HCT116 (cell line): ENCODE measurements at regions not wholly inside any gene's neighbourhood (a gene's known extent, or its start where the extent isn't known, plus 50 kb on each side); places are given as distances from the start of the nearest gene placed in this dataset.

Experiments
- ATAC-seq: fragments of 200-7000 bp; cut with Tn5 transposase; 2 replicates; pipeline ENCODE4 v1.9.1; 2020; ENCODE audit warnings: mild to moderate bottlenecking, moderate library complexity
- BruUV-seq: library from RNA; stranded (reverse); fragments of 400-500 nt; replicated peaks from 2 replicates; lab custom pipeline; 2021; lab: Mats Ljungman, UMichigan
- CTCF ChIA-PET: fragments of 300-600 bp; sonication (Branson Sonifier 250); formaldehyde crosslinking; loops from one replicate; lab custom pipeline; 2021; ENCODE audit warnings: antibody characterized with exemption; lab: Charles Lee
- POLR2A ChIA-PET: fragments of 300-600, 350-600 bp; sonication (Branson Sonifier 250); formaldehyde crosslinking; loops from one replicate; lab custom pipeline; 2021; ENCODE audit warnings: antibody characterized with exemption; lab: Charles Lee
- RAD21 ChIA-PET, 2 experiments: fragments of 300-600 bp; sonication (Branson Sonifier 250); formaldehyde crosslinking; loops; one replicate each; lab custom pipeline; 2023; ENCODE audit warnings: low total read pairs in 2 of 2; ENCODE audit not compliant: uncharacterized antibody in 2 of 2, unreplicated experiment in 2 of 2, low non-redundant PET in 1 of 2; lab: Charles Lee
- DNase-seq: peaks from one replicate; pipeline ENCODE4 v3.0.0-alpha.2; 2010; ENCODE audit warnings: low read depth, low spot score
- H2AFZ ChIP-seq: fragments of 200-600 bp; shearing (Covaris generic), sonication (generic); 2 replicates; pipeline ENCODE4 v1.6.1; 2017; ENCODE audit warnings: low read depth, mixed run types, mixed read lengths, antibody characterized with exemption, low read length; ENCODE audit not compliant: poor library complexity, severe bottlenecking
- H3K27ac ChIP-seq: 2 replicates; pipeline ENCODE4 v1.5.1; 2012; ENCODE audit warnings: low read depth, low read length
- H3K27me3 ChIP-seq: fragments of 200-600 bp; sonication (generic); 2 replicates; pipeline ENCODE4 v1.6.1; 2016; ENCODE audit warnings: mixed run types, low read length, mixed read lengths; ENCODE audit not compliant: insufficient read depth
- H3K36me3 ChIP-seq, 2 experiments: fragments of 200-500 bp in 1 of 2; fragments of 200-600 bp in 1 of 2; sonication (Bioruptor generic) in 1 of 2; sonication (generic) in 1 of 2; 2 replicates each; pipeline versions ENCODE4 v1.5.1 to v1.6.1; 2014 to 2016; ENCODE audit warnings: low read length in 2 of 2, inconsistent platforms in 1 of 2, mixed read lengths in 1 of 2, mixed run types in 1 of 2; ENCODE audit not compliant: insufficient read depth in 2 of 2, control insufficient read depth in 1 of 2
- H3K4me1 ChIP-seq, 2 experiments: fragments of 200-600 bp in 1 of 2; sonication (generic) in 1 of 2; 2 replicates each; pipeline versions ENCODE4 v1.5.1 to v1.6.1; 2012 to 2017; ENCODE audit warnings: low read length in 2 of 2, inconsistent platforms in 1 of 2, mild to moderate bottlenecking in 1 of 2, mixed read lengths in 1 of 2, mixed run types in 1 of 2, moderate library complexity in 1 of 2; ENCODE audit not compliant: insufficient read depth in 2 of 2, control insufficient read depth in 1 of 2
- H3K4me2 ChIP-seq: fragments of 200-600 bp; sonication (generic); 2 replicates; pipeline ENCODE4 v1.6.1; 2017; ENCODE audit warnings: mixed run types, low read length, mixed read lengths
- H3K4me3 ChIP-seq, 2 experiments: fragments of 200-600 bp in 1 of 2; sonication (generic) in 1 of 2; replicated peaks in 1 of 2; 2 replicates each; pipeline ENCODE4 v1.5.1; 2011 to 2016; ENCODE audit warnings: low read length in 2 of 2, control low read depth in 1 of 2, low read depth in 1 of 2, mild to moderate bottlenecking in 1 of 2, mixed read lengths in 1 of 2, mixed run types in 1 of 2
- H3K79me2 ChIP-seq: fragments of 200-600 bp; sonication (generic); 2 replicates; pipeline ENCODE4 v1.6.1; 2017; ENCODE audit warnings: mild to moderate bottlenecking, mixed run types, low read length, moderate library complexity, mixed read lengths; ENCODE audit not compliant: insufficient read depth
- H3K9ac ChIP-seq: fragments of 200-600 bp; sonication (generic); 2 replicates; pipeline ENCODE4 v1.6.1; 2016; ENCODE audit warnings: low read length, mixed read lengths
- H3K9me2 ChIP-seq: fragments of 200-600 bp; sonication (generic), shearing (Covaris generic); 2 replicates; pipeline ENCODE4 v1.6.1; 2017; ENCODE audit warnings: mixed run types, mild to moderate bottlenecking, moderate library complexity; ENCODE audit not compliant: insufficient read depth
- H3K9me3 ChIP-seq, 2 experiments: fragments of 200-500 bp in 1 of 2; fragments of 200-600 bp in 1 of 2; sonication (Bioruptor generic) in 1 of 2; sonication (generic) in 1 of 2; 2 replicates each; pipeline ENCODE4 v1.6.1; 2014 to 2017; ENCODE audit warnings: low read length in 2 of 2, mixed read lengths in 2 of 2, inconsistent platforms in 1 of 2, low read depth in 1 of 2, mild to moderate bottlenecking in 1 of 2, mixed run types in 1 of 2, moderate library complexity in 1 of 2; ENCODE audit not compliant: control insufficient read depth in 1 of 2, insufficient read depth in 1 of 2
- H4K20me1 ChIP-seq: fragments of 200-600 bp; sonication (generic), shearing (Covaris generic); 2 replicates; pipeline ENCODE4 v1.6.1; 2017; ENCODE audit warnings: mixed run types, mild to moderate bottlenecking, moderate library complexity; ENCODE audit not compliant: insufficient read depth
- CBX3 ChIP-seq: IDR thresholded peaks from 2 replicates; pipeline ENCODE4 v1.6.1; 2012; ENCODE audit warnings: low read depth
- CTCF ChIP-seq, 3 experiments: fragments of 200-600 bp in 1 of 3; sonication (generic) in 1 of 3; IDR thresholded peaks in 2 of 3; conservative IDR thresholded peaks in 1 of 3; 2 replicates each; pipeline ENCODE4 v1.5.1; 2012 to 2017; ENCODE audit warnings: low read depth in 2 of 3, low read length in 2 of 3, antibody characterized with exemption in 1 of 3, borderline replicate concordance in 1 of 3, control low read depth in 1 of 3, mild to moderate bottlenecking in 1 of 3, mixed read lengths in 1 of 3, mixed run types in 1 of 3, moderate library complexity in 1 of 3; ENCODE audit not compliant: insufficient read depth in 1 of 3
- EGR1 ChIP-seq: IDR thresholded peaks from 2 replicates; pipeline ENCODE4 v1.6.1; 2012; ENCODE audit warnings: low read depth
- EZH2 ChIP-seq: fragments of 200-600 bp; sonication (generic); IDR thresholded peaks from 2 replicates; pipeline ENCODE4 v1.6.1; 2017; ENCODE audit warnings: antibody characterized with exemption, mixed run types
- FOSL1 ChIP-seq: IDR thresholded peaks from 2 replicates; pipeline ENCODE4 v1.6.1; 2012; ENCODE audit warnings: low read depth
- JUND ChIP-seq: IDR thresholded peaks from 2 replicates; pipeline ENCODE4 v1.6.1; 2012
- MAX ChIP-seq: IDR thresholded peaks from 2 replicates; pipeline ENCODE4 v1.6.1; 2012
- POLR2A ChIP-seq: IDR thresholded peaks from 2 replicates; pipeline ENCODE4 v1.7.0; 2011; ENCODE audit warnings: borderline replicate concordance; ENCODE audit not compliant: insufficient read depth, insufficient read length; ENCODE audit errors: extremely low read depth
- RAD21 ChIP-seq: IDR thresholded peaks from 2 replicates; pipeline ENCODE4 v1.6.1; 2012; ENCODE audit warnings: low read depth, mild to moderate bottlenecking
- SRF ChIP-seq: IDR thresholded peaks from 2 replicates; pipeline ENCODE4 v1.6.1; 2012; ENCODE audit warnings: low read depth
- TCF7L2 ChIP-seq: IDR thresholded peaks from 2 replicates; pipeline ENCODE4 v1.7.0; 2011; ENCODE audit warnings: borderline replicate concordance, inconsistent platforms; ENCODE audit not compliant: insufficient read depth, insufficient read length; ENCODE audit errors: extremely low read depth
- YY1 ChIP-seq: IDR thresholded peaks from 2 replicates; pipeline ENCODE4 v1.6.1; 2011; ENCODE audit warnings: low read length, low read depth, moderate library complexity, mild to moderate bottlenecking; ENCODE audit not compliant: insufficient replicate concordance; ENCODE audit errors: extremely low read depth
- intact Hi-C: fragments of 100-400 bp; cut with micrococcal nuclease; formaldehyde crosslinking; loops from 2 replicates; pipeline ENCODE4 v1.10.0; 2022
- TF ChIP-seq, protein P1 (sequence below): IDR thresholded peaks from 2 replicates; pipeline ENCODE4 v1.6.1; 2012; ENCODE audit warnings: low read depth
- TF ChIP-seq, protein P2 (sequence below): IDR thresholded peaks from 2 replicates; pipeline ENCODE4 v1.6.1; 2011; ENCODE audit warnings: mild to moderate bottlenecking, low read length, moderate library complexity; ENCODE audit not compliant: insufficient replicate concordance; ENCODE audit errors: extremely low read depth
- TF ChIP-seq, protein P3 (sequence below): IDR thresholded peaks from 2 replicates; pipeline ENCODE4 v1.6.1; 2012

- Histone ChIP-seq H3K27ac (no peak overlapping the region), H4K20me1 (no peaks in the 10 kb centered on the region), H2AFZ (no peak overlapping the region), H3K9me3 (no peaks in the 10 kb centered on the region), H3K27me3 (no peaks in the 10 kb centered on the region), H3K4me1 (no peaks in the 10 kb centered on the region), H3K79me2 (no peaks in the 10 kb centered on the region), H3K36me3 (no peaks in the 10 kb centered on the region), H3K4me3 (no peak overlapping the region), H3K4me2 (no peak overlapping the region), H3K9ac (no peak overlapping the region), H3K9me2 (no peaks in the 10 kb centered on the region)
- TF ChIP-seq CTCF (IDR thresholded peaks at IDR 0.05 in 2 of 3, conservative IDR thresholded peaks at IDR 0.05 in 1 of 3; ENCODE audit: borderline replicate concordance in 1 of 3, insufficient read depth in 1 of 3, low read depth in 2 of 3, low read length in 2 of 3) (no peak), CBX3 (no peak), FOSL1 (no peak), RAD21 (no peak), EZH2 (no peak), TCF7L2 (no peak), MAX (no peak), EGR1 (no peak), JUND (no peak), SRF (no peak), YY1 (no peak), POLR2A (no peak)
- TF ChIP-seq, protein P1, sequence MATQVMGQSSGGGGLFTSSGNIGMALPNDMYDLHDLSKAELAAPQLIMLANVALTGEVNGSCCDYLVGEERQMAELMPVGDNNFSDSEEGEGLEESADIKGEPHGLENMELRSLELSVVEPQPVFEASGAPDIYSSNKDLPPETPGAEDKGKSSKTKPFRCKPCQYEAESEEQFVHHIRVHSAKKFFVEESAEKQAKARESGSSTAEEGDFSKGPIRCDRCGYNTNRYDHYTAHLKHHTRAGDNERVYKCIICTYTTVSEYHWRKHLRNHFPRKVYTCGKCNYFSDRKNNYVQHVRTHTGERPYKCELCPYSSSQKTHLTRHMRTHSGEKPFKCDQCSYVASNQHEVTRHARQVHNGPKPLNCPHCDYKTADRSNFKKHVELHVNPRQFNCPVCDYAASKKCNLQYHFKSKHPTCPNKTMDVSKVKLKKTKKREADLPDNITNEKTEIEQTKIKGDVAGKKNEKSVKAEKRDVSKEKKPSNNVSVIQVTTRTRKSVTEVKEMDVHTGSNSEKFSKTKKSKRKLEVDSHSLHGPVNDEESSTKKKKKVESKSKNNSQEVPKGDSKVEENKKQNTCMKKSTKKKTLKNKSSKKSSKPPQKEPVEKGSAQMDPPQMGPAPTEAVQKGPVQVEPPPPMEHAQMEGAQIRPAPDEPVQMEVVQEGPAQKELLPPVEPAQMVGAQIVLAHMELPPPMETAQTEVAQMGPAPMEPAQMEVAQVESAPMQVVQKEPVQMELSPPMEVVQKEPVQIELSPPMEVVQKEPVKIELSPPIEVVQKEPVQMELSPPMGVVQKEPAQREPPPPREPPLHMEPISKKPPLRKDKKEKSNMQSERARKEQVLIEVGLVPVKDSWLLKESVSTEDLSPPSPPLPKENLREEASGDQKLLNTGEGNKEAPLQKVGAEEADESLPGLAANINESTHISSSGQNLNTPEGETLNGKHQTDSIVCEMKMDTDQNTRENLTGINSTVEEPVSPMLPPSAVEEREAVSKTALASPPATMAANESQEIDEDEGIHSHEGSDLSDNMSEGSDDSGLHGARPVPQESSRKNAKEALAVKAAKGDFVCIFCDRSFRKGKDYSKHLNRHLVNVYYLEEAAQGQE: no peak
- TF ChIP-seq, protein P2, sequence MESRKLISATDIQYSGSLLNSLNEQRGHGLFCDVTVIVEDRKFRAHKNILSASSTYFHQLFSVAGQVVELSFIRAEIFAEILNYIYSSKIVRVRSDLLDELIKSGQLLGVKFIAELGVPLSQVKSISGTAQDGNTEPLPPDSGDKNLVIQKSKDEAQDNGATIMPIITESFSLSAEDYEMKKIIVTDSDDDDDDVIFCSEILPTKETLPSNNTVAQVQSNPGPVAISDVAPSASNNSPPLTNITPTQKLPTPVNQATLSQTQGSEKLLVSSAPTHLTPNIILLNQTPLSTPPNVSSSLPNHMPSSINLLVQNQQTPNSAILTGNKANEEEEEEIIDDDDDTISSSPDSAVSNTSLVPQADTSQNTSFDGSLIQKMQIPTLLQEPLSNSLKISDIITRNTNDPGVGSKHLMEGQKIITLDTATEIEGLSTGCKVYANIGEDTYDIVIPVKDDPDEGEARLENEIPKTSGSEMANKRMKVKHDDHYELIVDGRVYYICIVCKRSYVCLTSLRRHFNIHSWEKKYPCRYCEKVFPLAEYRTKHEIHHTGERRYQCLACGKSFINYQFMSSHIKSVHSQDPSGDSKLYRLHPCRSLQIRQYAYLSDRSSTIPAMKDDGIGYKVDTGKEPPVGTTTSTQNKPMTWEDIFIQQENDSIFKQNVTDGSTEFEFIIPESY: no peak
- TF ChIP-seq, protein P3, sequence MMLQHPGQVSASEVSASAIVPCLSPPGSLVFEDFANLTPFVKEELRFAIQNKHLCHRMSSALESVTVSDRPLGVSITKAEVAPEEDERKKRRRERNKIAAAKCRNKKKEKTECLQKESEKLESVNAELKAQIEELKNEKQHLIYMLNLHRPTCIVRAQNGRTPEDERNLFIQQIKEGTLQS: no peak
- ATAC-seq (no peak), DNase-seq (no peak)
- ChIA-PET RAD21 (no interaction called here), POLR2A (no interaction called here), CTCF (no interaction called here)
- BruUV-seq: no TSS peak
- intact Hi-C loops: no loop called here
Observed at GRCh38 chr2:187129868-187130267, 280.9 kb upstream of the ZSWIM2 start.
